HPDE6-E6E7 (cell line): ENCODE measurements at regions not wholly inside any gene's neighbourhood (a gene's known extent, or its start where the extent isn't known, plus 50 kb on each side); places are given as distances from the start of the nearest gene placed in this dataset.
A peak's percentile ranks its signal among the peaks of the same experiment; 100 is the strongest.
"Not testable (repeated sequence)": the region's sequence is repeated elsewhere in the genome, so short reads cannot be mapped to it uniquely, and the experiment has no call there.

Experiments used
- DNase-seq: peaks from one replicate; pipeline ENCODE4 v3.0.0; 2011; ENCODE audit warnings: missing footprints; ENCODE audit errors: extremely low spot score

DNA sequence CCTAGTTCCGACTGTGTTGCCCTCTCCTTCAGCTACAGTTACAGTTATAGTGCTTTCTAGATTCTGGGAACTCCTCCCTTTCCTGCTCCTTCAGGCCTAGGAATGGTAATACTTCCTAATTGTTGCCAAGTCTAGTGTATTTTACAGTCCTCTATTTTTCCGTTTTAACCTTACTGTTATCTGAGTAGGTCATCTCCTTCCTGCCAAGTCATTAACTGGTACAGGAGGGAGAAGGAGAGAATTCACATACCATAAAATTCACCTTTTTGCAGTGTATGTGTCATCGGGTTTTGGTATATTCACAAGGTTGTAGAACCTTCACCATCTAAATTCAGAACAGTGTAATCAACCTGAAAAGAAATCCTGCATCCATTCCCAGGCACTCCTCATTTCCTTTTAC lies 335.4 kb upstream of the MEF2C start:
- DNase-seq, result no peak

DNA sequence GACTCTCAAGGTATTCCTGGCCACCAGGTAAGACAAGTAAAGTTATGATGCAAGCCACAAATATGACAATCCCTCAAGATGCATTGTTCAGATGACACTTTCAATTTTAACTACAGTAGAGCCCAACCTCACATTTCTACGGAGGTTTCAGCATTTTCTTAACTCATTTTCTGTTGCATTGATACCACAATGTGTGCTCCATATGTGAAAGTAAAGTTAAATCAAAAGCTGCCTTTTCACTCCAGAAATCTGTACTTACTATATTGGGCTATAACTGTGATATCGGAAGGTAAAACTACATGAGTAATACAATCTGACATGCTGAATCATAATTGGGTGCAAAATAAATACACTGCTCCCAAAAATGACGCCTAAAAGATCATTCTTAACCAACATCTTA lies 333.6 kb upstream of the MEF2C start:
- DNase-seq, result no peak

DNA sequence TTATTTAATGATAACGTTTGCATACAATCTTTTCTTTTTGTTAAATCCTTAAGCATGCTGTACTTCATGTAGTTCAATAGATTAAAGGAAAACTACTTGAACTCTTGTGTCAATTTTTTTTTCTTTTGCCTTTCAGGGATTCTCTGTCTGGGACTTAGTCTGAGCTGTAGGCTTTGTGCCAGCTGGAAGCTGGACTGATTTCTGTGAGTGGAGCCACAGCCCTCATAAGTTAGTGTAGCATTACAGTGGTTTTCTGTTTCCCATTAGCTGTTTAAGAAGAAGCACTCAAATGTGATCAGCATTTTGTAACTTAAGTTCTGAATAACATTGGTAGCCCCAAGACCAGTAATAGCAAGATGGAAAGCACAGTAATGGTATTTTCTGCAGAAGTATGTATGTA lies 330.6 kb upstream of the MEF2C start:
- DNase-seq, result no peak

DNA sequence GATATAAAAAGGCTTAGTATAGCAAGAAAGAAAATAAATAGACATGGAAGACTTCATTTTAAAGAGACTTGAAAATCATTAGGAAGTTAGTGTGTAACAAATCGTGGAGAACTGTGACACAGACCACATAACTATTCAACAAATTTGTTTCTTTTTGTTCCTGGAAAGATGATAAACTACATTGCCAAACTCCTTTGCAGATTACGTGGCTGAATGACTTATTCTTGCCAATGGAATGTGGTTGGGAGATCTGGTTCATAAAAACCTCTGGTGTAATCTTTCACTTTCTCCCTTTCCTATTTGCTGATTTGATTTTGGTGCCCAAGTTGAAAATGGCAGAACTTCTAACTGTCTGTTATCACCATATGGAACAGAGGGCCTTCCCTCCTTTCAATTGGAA lies 328.9 kb upstream of the MEF2C start:
- DNase-seq, result peak; percentile 20

DNA sequence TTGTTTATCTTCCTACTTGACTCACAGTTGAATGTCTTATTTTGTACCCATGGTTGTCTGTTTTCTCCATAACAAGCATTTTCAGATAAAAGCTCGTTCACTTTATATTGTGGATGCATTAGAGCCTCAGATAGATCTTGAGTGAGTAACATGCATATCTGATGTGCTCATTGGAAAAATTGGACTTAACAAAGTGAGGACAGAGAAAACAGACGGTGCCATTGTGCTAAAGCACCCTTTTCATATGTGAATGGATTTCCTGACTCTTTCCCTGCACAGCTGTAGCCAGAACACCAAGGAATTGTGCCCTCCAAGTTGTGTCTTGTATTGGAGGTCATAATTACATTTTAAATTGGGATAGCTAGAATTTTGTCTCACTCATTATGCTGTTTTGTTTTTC lies 325.8 kb upstream of the MEF2C start:
- DNase-seq, result no peak

DNA sequence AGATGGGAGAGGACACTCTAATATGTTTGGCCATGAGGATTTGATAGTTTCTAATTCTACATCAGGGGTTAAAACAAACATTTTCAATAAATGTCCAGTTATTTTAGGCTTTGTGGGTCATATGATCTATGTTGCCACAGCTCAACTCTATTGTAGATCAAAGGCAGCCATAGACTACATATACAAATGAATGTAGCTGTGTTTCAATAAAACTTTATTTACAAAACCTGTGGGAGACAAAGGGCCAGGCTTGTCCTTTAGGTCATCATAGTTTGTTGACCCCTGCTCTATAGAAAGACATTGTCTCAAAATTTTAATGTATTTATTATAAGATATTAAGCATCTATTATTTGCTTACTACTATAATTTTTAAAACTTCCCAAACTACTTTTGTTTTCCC lies 325.4 kb upstream of the MEF2C start:
- DNase-seq, result no peak

DNA sequence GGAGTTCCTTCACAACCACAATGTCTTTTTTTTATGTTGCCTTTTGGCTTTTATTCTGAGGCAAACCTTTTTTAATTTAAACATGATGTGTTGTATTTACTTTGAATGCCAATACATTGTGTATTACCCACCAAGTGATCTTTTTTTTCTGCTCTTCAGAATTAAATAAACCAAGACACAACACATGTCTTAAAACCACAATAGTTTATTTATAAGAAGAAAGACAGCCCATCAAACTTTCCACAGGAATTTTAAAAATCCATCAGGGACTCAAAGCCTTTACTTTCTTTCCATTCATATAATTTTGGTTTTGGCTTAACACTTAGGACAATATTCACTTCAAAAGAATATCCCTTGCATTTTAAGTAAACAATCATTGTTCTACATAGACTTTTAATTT lies 321.8 kb upstream of the MEF2C start:
- DNase-seq, result no peak

DNA sequence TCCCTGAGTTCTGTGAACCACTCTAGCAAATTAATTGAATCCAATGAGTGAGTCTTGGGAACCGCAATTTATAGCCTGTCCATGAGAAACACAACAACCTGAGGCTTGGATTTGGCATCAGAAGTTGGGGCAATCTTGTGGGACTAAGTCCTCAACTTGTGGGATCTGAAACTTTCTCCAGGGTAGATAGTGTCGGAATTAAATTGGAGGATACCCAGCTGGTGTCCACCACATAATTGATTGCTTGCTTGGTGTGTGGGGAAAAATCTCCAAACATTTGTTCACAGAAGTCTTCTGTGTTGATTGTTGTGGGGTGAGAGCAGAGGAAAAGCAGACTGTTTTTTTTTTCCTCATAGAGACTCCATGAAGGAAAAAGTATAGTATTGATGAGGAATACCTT lies 320.6 kb upstream of the MEF2C start:
- no peak for DNase-seq

DNA sequence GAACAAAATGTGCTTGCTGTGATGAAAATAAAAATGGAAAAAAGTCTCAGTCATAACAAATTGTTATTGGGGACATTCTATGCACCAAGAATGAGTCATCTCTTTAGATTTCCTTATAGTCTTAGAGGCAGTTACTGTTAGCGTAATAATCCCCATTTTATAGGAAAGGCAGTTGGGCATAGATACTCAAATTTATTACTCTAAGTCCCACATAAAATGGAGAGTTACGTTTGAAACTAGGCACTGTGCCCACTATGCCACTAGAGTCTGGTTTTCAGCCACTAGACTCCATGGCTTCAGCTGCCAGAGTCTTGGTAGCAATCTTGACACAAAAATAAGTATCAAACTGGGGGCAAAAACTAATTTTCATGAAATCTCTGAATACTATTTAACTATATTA lies 317.9 kb upstream of the MEF2C start:
- no peak for DNase-seq

DNA sequence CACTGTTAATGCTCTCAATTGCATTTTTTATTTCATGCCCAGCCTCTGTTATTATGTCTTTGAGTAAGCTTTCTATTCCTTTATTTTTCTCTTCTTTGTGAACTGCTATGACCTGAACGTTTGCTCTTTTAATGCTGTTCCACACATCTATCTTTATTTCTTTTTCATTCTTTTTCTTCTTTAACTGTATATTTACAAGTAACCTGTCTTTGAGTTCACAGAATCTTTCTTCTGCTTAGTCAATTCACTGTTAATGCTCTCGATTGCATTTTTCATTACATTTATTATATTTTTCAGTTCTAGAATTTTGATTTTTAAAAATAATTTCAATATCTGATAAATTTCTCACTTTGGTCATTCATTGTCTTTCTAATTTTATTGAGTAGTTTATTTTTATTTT lies 316.3 kb upstream of the MEF2C start:
- DNase-seq, result no peak

DNA sequence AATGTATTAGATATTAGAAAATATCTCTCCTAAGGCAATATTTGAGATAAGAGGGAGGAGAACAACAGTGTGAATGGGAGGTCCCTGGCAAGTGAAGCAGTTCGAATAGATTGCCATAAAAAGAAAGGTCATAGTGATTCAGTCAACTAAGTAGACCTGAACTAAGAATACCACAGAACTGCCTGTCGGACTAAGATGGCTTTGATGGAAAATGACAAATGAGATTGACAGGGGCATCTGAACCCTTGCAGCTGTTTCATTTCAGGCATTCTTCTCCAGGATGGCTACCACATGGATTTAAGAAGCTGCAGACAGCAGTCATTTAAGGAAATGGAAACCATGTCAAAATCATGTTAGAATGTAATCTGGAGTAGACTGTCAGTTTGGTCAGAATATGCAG lies 308.4 kb upstream of the MEF2C start:
- no peak for DNase-seq

DNA sequence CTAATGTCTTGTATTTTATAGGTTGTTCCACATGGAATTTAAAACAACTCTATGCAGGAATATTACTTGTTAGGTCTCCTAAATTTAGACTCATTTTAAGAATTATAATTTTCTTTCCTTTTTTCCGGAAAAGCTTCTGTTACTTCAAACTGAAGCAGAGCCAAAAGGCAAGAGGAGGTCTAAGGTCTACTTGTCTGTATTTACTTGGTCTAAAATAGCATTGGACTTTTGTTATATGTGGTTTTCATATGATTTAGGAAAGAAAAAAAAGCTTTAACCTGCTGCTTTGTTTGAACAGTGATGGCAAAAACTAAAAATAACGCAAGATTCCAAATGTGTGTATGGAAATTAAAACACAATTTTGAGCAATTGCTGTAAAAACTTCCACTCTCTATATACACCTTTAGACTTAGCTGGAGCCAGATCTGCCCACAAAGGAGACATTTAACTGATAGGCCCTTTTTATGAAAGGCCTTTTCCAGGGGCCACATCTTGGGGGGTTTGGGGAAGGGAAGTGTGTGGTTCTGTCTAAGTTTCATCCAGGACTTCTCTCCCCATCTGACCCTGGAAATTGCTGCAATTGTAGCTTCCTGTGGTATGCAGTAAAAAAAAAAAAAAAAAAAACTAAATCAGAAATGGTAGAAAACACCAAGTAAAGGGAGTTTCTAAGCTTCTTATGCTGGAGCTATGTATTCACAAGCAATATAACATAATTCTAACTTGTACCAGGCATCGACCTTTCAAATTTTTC lies 307.7 kb upstream of the MEF2C start:
- DNase-seq, result no peak

DNA sequence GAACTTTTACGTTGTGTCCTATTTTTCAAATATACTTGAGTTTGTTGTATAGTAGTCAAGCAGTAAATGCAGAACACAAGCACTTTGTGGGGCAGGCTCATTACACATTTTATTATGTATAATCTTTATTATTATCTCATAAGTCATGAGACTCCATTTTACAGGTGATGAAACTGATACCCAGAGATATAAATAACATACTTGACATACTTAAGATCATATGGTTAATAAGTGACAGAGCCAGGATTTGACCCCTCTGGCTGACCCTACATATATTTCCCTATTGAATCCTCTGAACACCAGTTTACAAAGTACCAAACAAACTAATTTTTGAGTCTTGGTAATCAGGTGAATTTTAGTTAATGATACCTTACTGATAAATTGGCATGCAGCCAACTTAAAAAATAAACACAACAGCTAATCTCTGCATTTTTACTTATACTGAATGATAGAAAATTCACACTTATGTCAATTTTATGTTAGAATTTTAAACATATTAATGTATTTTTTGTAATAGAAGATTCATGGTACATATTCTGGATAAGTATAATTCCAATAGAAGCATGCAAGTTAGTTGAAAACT lies 305.0 kb upstream of the MEF2C start:
- no peak for DNase-seq

DNA sequence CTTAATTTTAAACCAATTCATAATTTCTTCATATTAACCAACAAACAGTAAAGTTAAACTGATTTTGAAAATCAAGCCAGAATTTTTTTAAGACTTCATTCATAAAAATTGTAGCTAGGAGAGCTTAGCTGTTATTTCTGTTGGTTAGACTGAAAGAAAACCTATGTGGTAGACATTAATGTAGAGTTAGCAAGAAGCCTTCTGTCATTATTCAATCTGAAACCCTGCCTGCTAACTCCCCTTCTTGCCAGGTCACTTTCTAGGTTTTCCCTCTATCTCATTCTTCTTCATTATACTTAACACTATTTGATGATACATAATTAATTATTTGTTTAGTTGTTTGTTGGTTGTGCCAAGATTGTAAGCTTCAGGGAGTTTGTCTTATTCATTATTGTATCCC lies 304.3 kb upstream of the MEF2C start:
- DNase-seq, result no peak

DNA sequence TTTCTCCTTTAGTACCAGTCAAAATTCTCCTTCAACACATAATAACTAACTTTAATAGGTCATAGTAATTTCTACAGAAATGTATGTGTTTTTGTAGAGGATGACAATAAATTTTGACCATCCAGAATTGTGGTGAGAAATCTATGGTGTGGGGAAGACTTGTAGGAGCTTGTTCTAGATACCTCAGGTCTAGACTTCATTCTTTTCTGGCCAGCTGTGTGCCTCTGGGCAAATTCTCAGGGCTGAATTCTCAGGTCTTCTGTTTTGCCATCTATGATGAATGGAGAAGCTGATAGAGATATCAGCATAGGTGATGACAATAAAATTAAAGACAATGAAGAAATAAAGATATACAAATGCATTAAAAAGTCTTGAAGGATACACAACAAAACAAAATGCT lies 298.6 kb upstream of the MEF2C start:
- DNase-seq, result no peak

DNA sequence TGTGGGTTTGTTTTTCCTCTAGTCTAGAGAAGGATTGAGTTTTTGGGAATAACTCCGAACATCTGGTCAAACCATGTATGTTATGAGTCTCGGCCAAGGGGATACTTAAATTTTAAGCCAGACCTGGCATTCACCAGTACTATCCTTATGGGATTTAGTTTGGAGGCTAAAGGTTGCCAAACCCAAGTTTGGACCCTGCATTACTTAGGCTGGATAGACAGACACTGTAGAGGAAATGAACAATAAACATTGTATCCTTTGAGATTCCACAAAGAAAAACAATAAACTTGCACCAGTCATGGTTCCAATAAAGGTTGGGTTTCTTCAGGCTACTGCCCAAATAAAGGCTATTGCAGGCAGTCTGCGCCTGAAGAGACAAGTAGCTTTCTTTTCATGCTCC lies 296.7 kb upstream of the MEF2C start:
- DNase-seq, result no peak

DNA sequence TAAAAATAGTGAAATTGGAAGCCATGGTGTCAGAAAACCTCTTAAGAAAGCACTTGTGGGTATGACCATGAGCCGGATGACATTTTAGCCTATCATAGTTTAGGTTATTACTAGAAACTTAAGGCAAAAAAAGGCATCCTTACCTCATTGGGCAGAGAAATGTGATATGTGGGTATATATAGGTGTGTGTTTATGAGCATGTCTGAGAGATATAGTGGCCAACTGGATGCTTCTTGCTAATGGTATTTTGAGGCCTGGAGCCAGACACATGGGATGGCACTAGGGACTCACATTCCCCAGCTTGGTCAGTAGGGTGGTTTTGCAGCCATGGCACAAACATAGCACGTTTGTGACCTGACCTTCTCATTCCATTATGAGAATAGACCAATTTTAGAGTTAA lies 295.6 kb upstream of the MEF2C start:
- no peak for DNase-seq

DNA sequence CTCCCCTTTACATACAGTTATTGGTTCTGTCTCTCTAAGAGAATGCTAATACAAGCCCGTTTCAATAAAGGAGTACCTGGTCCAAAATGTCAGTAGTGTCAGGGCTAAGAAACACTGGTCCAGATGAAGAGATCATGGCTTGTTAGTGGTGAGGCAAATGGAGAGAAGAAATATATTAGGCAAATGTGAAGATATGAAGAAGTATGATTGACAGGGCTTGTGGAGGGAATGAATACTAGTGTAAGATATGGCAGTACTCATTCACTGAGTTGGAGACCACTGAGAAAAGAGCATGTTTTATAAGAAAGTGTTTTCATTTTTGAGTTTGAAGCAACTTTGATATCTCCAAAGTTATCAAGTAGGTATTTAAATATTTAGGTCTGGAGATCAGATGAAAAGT lies 290.5 kb upstream of the MEF2C start:
- DNase-seq, result no peak

DNA sequence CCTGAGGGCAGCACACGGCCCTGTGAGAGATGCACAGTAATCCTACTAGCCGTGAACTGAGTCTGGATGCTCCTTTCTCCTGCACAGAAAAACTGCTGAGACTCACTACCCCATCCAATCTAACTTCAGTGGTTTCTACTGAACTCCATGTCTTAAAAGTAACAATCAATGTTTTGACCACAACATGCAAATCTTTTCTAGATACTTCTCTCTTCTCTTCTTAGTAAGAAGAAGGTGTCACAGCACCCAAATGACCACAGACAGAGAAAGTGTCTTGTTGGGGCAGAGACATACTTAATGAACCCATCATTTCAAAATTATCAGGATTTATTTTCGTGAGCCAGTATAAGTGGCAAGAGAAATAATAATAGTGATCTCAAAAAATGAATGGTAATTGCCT lies 285.8 kb upstream of the MEF2C start:
- no peak for DNase-seq

DNA sequence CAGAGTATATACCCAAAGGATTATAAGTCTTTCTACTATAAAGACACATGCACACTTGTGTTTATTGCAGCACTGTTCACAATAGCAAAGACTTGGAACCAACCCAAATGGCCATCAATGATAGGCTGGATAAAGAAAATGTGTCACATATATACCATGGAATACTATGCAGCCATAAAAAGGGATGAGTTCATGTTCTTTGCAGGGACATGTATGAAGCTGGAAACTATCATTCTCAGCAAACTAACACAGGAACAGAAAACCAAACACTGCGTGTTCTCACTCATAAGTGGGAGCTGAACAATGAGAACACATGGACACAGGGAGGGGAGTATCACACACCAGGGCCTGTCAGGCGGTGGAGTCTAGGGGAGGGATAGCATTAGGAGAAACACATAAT lies 281.7 kb upstream of the MEF2C start:
- DNase-seq, result not testable (repeated sequence)

DNA sequence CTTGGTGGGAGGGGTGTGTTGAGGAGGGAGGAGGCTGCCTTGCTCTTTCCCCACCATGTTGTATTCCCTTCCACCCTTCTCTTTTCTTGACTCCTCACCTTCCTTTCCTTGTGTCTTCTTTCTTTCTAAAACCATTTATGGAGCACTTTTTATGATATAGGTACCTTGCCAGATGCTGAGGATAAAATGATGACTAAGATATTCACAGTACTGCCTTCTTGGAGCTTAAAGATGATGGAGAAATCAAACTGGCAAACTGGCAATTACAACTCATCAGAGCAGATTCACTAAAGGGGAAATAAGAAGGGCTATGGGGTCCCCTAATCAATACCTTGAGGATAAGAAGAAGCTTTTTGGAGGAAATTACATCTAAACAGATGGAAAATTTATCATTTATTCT lies 273.2 kb upstream of the MEF2C start:
- no peak for DNase-seq

DNA sequence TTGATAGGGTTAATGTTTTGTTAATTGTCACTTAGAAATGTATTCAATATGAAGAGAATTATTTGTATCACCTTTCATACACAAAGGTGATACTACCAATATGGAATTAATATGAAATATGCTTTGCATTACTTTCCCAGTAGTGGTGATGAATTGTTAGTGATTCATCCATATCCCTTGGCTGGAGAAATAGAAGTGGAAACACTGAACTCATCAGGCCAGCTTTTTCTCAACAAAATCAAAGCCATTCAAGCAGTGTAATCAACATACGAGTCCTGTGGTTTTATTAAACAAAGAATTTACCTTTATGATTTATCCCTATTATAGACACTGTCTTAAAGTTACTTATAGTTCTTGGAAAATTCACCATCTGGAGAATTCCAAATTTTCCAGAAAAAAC lies 264.0 kb upstream of the MEF2C start:
- DNase-seq, result no peak

DNA sequence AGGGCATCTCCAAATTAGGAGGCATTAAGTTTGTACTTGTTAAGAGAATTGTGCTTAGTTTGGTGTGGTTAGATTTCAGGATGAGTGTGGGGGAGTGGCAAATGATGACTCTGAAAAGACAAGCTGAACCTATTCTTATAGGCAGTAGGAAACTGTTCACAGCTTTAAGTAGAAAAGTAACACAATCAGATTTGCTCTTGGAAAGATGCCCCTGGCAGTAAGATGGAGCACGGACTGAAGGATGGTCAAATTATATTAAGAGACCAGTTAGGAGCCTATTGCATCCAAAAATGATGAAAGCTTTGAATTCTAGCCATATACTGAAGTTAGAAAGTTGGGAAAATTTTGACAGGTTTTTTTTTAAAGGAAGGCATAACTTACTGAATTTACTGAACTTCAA lies 254.2 kb upstream of the MEF2C start:
- no peak for DNase-seq

DNA sequence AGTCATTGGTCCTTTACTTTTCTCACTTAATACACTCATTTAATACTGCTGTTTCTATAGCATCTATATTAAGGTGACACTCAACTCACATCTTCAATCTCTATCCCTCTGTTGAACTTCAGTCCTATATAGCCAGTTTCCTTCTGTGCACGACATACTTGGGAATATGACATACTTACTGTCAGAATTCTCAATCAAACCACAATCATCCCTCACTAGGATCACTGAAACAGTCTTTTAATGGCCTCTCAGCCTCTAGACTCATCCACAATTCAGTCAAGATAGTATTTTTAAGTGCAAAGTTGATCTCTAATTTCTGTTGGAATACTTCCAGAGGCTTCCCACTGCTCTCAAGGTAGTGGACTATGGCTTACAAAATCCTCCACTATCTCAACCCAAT lies 251.0 kb upstream of the MEF2C start:
- DNase-seq, result no peak
